NCI-H446 (cell line): ENCODE measurements at regions not wholly inside any gene's neighbourhood (a gene's known extent, or its start where the extent isn't known, plus 50 kb on each side); places are given as distances from the start of the nearest gene placed in this dataset.

ENCODE experiments used
- DNase-seq, 2 experiments: peaks; one replicate each; lab custom pipeline; 2025; lab: John Stamatoyannopoulos, UW

DNA sequence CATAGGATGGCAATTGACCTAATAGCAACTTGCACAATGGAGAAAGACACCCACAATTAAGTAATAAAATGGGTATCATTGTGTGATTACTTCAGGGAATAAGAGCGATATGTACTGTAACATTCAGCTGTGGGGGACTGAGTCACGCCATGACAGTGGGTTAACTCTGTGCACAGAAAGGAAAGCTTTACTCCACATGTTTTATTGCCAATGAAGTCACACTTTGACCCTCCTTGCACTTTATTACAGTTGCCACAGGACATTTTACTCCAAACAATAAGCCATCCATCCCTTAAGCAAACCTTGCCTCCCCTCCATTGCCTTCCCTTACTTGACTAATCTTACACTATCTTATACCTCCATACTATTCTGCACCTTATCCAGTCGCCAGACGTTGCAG lies 403.1 kb downstream of the VRK1 start:
- DNase-seq: no peak

DNA sequence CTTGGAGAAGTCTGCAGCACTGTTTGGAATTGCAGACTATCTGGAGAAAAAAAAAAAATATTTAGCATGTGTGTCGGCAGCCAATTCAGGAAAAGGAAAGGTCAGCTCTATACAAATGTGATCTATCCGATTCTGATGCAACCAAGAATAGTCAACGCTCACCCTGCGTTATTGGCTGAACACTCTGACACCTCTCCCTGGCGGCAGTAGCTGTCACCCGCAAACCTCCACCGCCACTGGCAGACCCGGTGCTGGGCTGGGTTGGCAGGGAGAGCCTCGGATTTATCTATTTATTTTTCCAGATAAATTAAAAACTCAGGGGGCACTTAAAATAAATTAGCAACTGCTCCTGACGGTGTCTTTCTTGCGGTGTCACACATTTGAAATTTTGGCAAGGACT lies 409.7 kb downstream of the VRK1 start:
- DNase-seq: no peak

DNA sequence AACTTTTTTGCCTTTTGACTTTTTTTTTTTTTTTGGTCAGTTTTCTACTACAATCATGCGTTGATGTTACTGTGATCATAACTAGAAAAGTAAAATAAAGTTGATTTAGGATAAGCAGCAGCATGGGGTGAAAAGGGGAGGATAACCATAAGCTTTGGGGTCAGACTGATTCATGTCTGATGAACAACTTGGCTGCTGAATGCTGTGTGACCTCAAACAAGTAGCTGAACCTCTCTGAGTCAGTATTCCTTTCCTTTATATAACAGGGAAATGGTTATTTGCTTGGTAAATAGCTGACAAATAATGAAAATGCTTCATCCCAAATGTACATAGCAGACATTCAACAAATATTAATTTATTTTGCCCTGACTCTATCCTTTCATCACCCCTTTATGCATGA lies 413.0 kb downstream of the VRK1 start:
- no peak for DNase-seq

DNA sequence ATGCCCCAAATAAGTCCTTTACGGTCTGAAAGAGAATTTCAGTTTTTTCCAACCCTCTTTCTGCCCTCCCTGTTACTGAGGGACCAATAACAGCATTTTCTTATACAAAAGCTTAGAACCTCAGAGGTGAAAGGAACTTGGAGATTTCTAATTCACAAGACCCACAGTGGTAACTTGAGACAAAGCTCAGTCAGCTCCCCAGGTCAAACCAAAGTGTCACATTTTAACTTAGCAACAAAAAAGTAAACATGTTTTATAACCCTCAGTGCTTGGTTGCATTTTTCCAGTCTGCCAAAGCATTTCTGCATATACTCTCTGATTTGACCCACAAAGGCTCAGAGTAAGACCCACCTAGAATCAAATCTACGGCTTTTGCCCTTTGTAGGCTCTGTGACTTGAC lies 415.2 kb downstream of the VRK1 start:
- no peak for DNase-seq

DNA sequence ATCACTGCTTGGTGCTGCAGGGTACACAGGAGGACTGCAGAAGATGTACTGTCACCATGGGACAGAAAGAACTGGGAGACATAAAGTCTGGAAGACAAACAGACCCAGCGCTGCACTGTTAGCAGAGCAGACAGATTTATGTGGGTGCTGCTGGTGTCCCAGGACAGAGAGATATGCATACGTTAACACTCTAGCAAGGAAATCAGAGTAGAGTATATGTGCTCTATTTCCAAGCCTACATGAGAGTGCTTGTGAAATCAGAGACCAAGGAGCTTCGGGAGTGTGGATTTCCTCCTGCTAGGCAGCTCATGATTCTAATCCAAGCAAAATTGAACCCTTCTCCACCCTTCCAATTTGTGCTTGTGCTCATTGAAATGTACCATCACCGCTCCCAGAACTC lies 416.5 kb downstream of the VRK1 start:
- no peak for DNase-seq

DNA sequence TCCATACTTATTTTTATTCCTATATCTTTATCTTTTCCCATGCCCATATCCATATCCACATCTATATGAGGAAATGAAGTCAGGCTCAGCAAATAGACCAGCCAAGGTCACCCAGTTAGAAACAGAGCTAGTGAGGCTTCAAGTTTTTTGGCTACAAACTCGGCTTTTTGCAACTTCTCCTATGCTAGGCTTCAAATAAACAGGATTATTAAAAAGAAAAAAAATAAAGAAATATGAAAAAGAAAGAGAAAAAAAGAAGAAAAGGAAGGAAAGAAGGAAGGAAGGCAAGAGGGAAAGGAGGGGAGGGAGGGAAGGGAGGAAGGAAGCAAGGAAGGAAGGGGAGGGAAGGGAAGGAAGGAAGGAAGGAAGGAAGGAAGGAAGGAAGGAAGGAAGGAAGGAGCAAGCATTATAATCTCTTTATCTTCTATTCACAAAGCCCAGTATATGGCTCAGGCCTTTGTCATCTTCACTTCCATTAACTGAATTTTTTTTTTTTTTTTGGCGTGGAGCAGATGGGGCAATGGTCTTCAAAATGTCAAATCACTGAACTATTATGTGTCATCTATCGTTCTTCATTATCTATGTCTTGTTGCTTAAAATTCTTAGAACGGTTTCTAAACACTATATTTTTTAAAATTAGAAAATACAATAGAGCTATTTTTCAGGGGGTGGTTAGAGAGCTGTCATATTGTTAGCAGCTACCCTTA lies 418.2 kb downstream of the VRK1 start:
- no peak for DNase-seq

DNA sequence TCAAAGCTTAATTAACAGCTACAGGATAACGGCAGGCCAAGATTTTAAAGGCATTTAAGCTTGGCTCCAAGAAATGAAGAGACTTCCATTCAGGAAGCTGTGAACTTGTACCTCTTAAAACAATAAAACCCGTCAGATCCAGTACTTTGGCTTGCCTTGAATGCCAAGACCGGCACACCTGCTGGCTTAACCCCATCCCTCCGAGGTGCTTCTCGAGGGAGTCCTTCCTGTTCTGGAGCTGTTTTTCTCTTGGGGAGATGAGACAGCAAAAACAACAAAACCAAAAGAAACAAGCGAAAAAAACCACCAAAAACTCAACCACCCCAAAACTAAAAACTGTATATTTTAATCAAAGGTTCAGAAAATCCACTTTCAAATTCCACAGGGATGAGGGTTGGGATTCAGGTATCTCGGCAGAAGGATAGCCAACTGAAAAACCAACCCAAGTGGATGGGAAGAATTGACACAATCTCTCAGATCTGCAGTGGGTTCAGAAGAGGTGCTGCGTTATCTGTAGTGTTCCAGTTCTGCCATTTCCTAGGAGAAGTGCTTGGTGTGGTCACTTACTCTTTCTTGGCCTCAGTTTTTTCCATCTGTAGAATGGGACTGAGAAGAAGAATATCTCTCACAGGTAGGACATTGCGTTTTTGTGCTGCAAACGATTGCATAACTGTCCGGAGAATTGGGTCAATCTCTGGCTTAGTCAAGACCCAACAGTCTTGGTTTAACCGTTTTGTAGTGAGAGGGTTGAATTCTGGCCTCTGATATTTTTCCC lies 420.1 kb downstream of the VRK1 start:
- no peak for DNase-seq

DNA sequence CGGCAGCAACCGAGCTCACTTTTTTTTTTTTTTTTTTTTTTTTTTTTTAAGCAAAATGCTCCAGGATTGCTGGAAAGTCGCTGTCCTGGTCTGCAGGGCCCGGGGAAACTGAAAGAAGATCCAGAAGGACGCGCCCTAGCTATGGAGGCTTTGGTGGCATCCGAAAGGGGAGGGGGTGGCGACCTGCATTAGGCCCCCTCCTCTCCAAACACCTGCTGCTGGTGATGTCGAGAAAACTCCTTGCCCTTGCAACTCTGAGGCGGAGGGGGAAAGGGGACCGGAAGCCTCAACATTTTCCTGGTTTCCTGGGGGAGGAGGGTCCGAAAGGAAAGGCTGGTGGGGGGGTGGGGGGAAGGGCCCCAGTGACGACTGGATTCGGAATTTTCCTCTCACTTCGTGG lies 421.1 kb downstream of the VRK1 start:
- DNase-seq: no peak

DNA sequence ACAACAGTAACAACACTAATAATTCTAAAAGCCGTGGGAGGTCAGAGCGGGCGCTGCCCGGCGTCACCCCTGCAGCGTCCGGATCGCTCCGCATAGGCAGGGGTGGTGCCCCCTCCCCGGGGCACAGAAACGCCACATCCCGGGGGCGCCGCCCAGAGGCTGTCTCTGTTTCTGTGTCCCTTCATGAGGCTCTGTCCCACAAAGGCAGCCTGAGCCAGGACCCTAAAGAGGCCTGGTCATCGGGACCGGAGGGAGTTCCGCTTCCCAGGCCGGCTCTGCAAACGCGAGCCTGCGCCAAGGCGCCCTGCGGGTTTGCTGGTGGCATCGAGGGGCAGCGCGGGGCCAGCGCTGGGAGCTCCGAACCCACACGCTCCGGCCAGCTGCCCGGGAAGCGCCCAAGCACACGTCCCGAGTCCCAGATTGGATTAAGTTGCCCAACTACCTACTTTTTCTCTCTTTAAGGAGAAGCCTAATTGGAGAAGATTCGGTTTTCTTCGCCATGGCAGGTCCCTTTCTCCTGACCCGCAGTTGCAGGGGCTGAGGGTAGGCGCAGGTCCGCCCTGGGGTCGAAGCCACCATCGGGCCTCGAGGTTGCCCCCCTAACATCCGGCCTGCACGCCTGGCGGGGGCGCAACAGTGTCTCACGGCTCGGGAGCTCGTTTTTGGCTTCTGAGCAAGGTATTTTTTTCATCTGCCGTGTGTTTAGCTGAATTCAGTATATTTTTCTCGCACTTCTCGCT lies 421.7 kb downstream of the VRK1 start:
- DNase-seq: no peak

DNA sequence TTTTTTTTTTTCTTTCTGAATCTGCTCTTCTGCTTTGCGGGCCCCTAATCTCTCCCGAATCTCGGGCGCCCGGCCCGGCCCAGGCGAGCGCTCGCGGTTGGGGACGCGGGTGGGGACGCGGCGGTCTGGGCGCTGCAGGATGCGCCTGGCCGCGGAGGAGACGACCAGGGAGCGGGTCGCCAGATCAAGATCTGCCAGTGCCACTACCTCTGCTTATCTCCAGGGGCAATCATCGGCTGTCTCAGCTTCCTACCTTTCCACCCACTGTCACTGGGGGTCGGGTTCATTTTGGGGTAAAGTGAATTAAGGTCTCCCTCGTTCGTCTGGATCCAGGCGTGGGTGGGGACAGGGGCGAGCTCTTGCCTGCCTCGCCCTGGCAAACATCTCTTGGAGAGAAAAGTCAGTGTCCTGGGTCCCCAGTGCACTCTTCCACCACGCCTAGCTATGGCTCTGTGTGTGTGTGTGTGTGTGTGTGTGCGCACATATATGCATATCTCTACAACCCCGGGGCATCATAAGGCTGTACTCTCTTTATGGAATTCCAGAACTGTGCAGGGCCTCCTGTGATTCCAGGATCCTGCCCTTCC lies 422.3 kb downstream of the VRK1 start:
- no peak for DNase-seq

DNA sequence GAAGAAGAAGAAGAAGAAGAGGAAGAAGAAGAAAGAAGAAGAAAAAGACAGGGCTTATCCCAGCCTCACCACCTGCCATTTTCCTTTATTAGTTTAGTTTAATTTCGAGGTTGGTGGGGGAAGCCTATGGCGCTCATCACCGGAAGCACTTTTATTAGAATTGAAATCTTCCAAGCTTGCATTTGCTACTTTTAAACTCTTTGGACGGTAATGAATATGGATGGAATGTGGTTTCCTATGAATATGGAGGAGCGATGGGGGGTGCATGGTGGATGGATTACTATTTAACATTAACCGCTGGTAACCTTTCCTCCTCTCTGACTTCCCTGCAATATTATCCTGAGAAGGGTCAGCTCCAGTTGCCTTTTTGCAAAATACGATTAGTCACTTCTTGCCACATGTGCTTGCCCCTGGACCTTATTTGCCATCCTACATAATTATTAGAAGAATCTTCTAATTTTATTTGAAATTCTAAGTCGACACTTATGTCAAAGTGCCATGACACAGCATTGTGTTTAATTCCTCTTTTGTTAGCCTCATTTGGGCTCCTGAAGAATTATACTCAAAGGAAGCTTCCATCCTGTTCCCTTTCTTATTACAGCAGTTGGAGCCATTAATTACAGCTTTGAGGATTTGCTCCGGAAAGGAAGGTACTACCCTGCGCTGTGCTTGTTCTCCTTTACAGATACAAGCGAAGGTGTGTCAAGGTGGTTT lies 424.5 kb downstream of the VRK1 start:
- DNase-seq: no peak

DNA sequence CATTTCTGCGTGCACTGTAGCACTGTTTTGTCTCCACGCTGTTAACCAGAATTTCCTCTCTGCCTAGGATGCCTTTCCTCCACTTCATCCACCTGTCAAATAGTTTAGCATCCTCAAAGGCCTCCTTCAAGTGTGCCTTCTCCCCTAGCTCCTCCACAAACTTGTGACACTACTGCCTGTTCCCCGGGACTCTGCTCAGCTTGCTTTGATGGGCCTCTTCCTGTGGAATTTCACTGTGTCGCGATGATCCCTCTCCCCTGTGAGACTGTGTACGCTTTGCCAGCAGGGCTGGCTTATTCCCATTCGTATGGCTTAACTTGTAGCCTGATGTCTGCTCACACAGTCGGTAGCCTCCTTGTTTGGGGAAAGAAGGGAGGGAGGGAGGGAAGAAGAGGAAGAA lies 426.8 kb downstream of the VRK1 start:
- DNase-seq: no peak

DNA sequence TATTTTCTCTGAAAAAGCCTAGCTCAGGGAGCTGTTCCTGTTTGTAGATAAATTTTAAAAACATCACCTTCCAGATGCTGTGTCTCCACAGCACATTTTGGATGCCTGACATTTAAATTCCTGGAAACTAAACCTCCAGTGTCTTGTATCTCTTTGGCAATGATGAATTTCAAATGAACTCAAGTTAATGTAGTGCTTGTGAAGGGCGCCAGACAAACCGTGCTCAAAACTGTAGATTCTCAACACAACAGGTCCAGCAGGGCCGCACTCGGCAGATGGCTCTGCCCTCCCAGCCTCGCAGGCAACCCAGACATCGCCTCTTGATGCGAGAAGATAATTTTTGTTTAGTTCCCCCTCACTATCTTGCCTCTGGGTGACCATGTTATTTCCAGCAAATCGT lies 432.9 kb downstream of the VRK1 start:
- no peak for DNase-seq

DNA sequence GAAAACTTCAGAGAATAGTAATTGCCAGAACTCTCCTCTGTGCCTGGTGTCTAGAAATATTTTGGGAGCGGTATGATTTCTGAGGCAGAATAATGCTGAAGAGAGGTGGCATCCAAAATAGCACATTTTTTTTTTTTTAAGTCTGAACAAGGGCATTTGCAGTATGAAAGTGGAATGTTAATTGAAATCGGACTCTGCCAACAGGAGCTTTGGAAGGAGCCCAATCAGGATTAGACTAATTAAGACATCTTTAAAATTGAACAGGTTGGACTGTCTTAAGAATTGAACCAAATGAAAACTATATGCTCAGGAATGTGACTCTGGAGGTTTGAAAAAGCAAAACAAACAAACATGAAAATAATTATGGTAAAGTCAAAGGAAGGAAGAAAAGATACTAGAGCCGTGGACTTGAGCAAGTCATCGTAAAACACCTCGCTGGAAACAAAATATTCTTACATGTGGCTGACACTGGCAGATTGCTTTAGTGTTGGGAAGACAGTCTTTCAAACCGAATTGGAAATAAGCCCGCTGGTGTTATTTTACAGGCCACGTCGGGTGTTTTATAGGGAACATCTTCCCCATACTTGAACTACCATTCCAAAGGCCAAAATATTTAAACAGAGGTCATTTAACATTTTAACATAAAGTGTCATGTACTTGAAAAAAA lies 436.3 kb downstream of the VRK1 start:
- DNase-seq: no peak

DNA sequence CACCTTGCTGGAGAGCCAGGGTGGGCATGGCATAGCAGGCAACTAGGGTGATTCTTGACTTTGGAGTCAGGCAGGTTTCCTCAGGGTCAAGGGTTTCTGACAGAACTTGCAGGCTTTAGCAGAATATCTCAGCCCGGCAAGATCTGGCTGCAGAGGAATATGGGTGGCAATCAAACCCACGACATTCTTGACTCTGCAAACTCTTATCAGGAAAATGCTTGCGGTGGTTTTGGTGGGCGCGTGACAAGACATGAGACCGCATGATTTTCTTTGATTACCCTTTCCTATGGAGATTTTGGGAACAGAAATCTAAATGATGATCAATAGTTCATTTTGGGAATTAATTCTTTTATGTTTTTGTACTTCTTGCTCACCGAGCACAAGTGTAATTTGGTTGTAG lies 449.5 kb downstream of the VRK1 start:
- DNase-seq: no peak

DNA sequence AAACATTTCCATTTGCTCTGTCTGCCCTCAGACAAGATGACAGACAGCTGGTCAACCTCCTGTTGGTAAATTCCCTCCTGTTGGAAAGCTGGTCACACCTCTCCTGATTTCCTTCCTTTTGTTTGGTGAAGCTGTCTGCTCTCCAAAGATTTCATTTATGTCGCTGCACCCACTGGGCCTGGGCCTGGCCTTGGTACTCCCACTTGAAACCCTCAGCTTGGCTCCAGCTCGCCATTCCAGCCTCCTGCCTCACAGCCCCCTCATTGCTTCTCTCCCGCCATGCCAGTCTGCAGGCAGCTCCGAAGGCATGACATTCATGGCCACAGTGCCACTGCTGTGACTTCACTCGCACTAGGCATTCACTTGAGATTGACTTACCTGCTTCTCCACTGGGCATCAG lies 451.8 kb downstream of the VRK1 start:
- no peak for DNase-seq

DNA sequence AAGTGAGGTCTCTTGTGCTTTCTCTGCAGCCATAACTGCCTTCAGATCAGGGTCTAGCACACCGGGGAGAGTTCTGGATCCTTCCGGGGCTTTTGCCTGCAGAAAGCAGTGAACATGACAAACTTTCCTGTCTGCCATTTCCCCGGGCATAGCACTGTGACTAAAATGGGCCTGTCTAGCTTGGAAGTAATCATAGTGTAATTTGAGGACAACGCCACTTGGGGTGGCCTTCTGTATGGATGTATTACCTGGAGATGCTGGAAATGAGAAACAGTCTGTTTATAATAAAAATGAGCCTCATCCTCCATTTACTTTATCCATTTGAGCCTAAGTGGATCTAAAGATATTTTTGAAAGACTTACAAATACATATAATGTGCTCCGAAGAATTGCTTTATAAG lies 453.7 kb downstream of the VRK1 start:
- no peak for DNase-seq

DNA sequence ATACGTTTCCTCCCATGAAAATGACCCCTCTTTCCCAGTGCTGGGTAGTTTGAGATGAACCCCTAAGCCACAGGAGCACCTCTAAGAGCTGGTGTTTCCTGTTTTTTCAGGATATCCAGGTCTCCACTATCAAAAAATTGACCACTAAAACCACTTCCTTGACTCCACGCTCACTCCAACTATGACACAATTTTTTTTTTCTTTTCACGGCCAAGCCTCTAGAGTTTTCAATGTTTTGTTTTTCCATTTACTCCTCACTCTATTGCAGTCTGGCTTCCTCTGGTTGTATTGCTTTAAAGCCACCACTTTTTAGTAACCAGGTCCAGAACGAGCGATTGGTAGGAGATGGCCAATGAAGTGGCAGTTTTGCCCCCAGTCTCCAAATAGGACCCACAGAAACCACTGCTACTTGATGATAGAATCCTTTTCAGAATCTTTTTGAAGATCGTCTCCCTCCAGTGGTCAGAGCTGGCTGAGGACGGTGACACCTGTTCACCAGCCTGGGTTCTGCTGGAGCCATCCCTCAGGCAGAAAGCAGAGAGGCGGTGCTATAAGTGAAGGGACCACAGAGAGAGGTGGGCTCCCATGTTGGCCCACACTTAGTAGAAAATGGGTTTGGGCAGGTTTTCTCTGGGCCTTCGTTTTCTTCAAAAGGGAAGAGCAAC lies 454.4 kb downstream of the VRK1 start:
- DNase-seq: no peak

DNA sequence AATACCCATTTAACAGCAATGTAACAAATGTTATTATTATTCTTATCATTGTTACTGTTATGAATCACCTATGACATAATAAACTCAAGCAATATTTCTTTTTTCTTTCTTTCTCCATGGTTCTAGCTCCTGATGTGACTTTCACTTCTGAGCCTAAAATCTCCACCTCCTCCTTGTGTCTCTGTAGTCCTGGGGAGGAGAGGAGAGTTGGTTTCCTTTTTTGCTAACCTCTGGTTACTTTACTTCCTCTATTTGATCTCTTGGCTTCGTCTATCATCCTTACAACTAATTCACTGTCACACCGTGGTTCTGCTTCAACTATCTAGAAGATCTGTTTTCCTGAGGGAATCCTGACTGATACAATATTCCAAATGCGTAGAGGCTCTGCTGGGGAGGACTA lies 456.6 kb downstream of the VRK1 start:
- DNase-seq: no peak

DNA sequence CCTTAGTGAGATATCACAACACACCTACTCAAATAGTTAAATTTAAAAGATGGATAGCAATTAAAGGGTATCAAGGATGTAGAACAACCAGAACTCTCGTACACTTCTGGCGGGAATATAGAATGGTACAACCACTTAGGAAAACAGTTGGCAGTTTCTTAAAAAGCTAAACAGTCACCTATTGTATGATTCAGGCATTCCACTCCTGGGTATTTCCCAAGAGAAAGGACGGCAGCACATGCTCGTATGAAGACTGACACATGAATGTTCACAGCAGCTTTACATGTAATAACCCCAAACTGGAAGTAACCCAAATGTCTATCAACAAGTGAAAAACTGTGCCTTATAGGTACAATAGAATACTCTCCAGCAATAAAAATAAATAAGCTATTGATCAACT lies 465.2 kb downstream of the VRK1 start:
- no peak for DNase-seq
